ENCODE measurements at regions not wholly inside any gene's neighbourhood (a gene's known extent, or its start where the extent isn't known, plus 50 kb on each side); places are given as distances from the start of the nearest gene placed in this dataset.
"Not testable (repeated sequence)": the region's sequence is repeated elsewhere in the genome, so short reads cannot be mapped to it uniquely, and the experiment has no call there.

DNA sequence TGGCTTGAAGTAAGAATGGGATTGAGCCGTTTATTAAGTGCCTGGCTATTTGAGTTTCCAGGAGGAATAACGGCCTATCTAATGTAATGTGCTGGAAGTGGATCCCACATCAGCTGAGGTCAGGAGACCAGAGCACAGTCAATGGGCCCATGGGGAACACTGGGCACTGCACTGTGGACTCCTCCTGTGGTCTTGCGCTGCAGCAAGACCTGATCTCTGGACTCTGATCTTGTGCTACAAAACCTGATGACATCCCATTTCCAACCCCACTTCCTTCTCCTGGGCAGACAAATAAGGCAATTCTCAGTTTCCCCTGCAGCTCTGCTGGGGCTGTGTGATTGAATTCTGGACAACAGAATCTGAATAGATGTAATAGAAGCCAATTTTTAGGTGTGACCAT is 151.7 kb upstream of the ADCY2 start:
- DNase-seq = no peak

DNA sequence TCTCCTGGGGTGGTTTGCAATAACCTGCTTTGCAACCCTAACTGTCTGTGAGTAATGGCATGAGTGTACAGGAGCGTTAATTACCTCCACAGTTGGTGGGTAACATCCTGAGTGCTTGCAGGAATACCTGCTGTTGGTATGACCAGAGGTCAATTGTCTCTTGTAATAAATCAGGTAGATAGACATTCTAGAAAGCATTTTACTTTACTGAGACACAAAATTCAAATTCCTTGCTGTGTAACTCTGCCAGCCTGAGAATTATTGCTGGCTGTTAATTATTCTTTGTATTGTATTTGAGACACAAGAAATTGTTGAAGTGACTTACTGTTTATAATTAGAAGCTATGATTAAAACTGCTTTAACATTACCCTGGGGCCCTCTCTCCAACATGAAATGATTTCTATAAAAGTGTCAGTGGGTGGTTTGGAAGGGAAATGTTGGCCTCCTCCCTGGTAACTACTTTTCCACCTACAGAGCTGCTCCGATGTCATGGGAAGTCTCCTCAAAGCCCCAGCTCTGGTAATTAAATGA is 150.8 kb upstream of the ADCY2 start:
- DNase-seq = no peak

DNA sequence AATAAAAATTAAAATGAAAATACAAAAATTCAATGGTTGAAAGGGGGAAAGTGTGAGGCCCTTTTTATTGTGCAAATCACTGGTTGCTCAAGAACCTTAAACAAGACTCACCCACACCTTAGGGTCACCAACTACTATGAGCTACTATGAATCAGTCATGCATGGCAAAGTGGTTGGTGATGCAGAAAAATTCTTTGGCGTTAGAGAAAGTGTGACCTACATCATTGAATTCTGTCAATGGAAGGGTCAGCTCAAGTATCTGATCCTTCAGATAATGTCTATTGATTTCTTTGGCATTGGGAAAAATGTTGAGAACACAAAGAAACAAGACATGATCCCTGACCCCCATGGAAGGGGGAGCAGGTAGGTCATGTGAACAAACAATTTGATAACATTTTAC is 149.7 kb upstream of the ADCY2 start:
- no peak for DNase-seq

DNA sequence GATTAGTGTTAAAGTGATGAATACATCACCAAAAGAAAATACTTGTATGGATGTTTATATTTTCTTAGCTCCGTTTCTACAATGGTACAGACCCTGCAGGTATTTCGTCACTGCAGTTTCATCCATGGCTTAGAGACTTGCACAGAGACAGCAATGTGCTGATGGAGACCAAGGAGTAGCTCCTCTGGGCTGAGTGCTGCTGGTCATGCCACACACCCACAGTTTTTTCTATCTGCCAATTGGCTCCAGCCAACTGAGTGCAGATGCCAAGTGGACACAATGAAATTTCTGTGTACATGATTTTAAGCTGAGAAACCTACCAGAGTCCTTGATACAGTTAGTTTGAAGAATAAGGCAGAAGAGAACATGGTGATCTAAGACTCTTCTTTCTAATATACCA is 145.9 kb upstream of the ADCY2 start:
- DNase-seq = no peak

DNA sequence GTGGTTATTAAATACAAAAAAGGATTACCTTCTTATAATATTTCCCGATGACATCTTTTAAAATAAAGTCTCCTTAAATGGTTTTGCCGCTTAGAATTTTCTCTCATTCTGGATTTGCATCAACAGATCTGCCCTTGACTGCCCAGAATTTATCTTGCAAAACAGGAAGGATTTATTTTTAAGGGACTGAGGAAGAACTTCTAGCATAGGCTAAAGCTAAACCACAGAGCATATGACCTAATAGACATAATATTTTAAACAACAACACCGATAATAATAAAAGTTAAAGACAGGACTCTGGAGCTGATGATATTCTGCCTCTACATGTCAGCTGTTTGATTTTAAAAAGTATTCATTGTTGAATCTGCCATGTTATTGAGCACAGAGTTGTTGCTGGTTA is 145.3 kb upstream of the ADCY2 start:
- no peak for DNase-seq

DNA sequence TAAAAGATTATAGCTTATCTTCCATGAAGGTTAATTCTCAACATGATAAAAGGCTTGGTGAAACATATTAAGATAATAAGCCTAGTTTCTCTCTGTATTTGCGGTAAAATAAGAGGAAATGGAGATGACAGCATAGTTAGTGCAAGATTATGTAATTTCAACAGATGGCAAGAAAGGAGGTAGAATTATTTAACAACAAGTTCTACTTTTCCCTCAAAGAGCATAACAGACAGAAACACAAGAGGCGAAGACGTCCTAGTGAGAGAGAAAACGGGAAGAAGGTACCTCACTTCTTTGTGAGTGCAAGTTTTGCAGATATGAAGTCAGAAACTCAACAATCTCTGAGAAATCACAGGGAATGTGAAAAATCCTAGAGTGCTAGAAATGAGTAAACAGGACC is 144.8 kb upstream of the ADCY2 start:
- no peak for DNase-seq

DNA sequence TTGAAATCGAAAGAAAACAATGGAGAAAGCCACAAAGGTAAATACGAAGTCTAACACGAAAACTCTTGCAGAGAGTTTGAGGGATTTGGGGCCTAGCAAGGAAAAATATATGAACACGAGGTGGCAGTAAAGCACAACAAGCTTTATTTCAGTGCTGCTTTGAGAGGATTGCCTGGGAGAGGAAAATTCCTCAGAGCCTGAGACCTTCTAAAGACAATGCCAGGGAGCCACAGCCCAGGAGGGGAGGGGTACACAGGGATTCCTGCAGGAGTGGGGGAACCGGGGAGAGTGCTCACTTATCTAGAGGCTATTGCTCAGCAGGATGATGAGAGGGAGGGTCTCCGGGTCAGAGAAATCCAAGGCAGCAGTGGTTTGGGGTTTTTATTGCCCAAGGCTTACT is 134.9 kb upstream of the ADCY2 start:
- DNase-seq = no peak

DNA sequence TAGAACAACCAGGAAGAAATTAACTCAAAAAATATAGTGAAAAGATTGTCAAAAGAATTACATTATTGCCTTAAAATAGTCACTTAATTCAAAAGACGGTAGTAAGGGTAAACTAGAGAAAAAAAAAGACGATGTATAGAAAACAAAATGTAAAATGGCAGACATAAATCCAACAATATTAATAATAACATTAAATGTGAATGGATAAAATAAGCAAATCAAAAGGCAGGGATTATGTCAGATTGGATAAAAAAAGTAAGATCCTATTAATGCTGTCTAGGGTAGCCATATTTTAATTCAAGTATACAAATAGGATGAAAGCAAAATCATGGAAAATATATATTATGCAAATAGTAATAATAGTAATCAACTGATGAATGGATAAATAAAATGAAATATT is 134.0 kb upstream of the ADCY2 start:
- no peak for DNase-seq

DNA sequence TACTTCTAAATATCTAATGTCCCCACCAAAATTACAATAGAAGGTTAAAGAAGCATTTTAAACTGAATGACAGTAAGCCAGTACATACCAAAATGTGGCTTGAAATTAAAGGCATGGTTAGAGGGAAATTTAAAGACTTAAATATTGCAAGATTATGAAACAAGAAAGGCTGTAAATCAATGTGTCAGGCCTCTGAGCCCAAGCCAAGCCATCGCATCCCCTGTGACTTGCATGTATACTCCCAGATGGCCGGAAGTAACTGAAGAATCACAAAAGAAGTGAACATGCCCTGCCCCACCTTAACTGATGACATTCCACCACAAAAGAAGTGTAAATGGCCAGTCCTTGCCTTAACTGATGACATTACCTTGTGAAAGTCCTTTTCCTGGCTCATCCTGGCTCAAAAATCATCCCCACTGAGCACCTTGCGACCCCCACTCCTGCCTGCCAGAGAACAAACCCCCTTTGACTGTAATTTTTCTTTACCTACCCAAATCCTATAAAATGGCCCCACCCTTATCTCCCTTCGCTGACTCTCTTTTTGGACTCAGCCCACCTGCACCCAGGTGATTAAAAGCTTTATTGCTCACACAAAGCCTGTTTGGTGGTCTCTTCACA is 132.4 kb upstream of the ADCY2 start:
- DNase-seq = not testable (repeated sequence)

DNA sequence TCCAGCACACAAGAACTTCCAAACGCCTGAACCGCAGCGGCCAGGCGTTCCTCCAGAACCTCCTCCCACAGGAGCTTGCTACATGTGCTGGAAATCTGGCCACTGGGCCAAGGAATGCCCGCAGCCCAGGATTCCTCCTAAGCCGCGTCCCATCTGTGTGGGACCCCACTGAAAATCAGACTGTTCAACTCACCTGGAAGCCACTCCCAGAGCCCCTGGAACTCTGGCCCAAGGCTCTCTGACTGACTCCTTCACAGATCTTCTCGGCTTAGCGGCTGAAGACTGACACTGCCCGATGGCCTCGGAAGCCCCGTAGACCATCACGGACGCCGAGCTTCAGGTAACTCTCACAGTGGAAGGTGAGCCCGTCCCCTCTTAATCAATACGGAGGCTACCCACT is 130.2 kb upstream of the ADCY2 start:
- DNase-seq = not testable (repeated sequence)

DNA sequence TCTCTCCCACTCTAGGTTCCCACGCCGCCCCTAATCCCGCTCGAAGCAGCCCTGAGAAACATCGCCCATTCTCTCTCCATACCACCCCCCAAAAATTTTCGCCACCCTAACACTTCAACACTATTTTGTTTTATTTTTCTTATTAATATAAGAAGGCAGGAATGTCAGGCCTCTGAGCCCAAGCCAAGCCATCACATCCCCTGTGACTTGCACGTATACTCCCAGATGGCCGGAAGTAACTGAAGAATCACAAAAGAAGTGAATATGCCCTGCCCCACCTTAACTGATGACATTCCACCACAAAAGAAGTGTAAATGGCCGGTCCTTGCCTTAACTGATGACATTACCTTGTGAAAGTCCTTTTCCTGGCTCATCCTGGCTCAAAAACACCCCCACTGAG is 127.2 kb upstream of the ADCY2 start:
- not testable (repeated sequence) for DNase-seq

DNA sequence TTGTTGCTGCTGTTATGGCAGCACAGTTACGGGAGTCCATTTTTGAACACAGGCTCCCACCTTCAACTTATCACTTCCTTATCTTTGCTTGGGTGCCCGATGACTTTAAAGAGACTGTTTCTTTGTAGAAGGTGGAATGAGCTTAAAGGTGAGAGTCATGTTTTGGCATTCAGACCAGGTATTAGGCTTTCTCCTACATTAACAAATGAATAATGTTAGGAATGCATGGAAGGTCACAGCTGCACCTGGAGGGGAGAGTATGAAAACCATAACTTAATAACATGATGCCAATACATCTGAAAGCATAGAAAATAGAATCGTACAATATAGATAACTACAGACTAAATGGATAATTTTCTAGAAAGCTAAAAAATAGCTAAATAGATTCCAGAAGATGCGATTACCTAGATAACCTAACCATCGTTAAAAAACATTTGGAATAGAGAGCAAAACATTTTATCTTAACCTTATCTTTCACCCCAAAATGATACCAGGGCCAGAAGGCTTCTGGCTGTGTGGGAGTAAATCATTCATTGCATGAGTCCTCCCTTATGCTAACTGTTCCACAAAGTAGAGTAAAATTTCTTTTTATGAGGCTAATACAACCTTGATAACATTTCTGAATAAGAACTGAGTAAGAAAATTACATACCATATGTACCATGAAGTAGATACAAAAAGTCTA is 126.2 kb upstream of the ADCY2 start:
- no peak for DNase-seq

DNA sequence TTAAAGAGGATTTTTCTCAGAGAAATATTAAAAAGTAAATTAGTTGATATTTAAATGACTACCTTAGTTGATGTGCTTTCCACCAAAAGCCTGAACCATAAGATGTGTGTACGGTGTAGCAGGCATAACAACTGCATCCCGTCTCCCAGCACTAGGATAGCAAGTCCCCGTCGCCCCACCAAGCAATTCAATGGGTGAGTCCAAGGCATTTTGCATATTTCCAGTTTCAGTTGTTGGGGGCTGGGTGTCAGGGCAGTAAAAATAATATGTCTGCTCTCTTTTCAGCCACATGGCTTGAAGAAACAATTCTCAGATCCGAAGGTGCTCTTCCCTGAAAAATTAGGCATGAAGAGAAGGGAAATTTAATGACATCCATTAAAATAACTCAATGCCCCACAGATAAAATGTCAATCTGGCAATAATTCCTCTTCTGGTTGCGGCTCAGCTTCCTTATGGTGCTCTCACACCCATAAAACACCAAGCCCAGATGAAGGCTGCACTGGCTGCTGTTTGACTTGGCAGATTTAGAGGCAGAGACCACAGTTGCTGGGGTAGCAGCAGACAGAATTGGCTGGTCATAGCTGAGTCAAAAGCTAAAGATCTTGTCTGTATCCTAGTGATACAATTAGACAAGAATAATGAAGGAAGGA is 124.4 kb upstream of the ADCY2 start:
- no peak for DNase-seq

DNA sequence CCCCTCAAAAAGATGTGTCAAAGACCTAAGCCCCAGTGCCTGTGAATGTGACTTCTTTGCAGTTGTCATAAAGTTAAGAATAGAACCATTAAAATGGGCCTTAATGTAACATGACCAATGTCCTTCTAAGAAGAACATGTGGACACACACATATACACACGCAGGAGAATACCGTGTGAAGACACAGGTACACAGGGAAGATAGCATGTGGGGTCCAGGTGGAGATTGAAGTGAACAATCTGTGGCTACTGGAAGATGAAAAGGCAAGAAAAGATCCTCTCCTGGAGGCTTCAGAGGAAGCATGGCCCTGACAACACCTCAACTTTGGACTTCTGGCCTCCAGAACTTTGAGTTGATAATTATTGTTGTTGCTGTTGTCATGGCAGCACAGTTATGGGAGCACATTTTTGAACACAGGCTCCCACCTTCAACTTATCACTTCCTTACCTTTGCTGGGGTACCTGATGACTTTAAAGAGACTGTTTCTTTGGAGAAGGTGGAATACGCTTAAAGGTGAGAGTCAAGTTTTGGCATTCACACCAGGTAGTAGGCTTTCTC is 123.5 kb upstream of the ADCY2 start:
- no peak for DNase-seq

DNA sequence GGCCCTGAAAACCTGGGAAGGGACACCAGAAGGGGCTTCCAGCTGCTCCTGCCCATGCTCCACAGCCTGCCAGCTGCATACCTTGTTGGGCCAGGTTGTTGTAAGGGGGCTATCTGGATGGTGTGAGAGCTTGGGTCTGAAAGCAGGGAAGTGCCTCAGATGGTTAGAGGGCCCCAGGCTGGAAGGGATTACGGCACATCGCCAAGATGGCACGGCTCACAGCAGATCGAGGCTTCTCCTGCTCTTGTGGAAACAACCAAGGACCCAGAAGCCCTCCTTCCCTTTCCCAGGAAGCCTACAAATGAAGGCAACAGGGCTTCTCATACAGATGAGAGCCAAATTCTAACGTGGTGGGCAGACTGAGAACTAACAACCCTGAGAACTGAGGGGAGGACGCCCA is 121.7 kb upstream of the ADCY2 start:
- DNase-seq = no peak

DNA sequence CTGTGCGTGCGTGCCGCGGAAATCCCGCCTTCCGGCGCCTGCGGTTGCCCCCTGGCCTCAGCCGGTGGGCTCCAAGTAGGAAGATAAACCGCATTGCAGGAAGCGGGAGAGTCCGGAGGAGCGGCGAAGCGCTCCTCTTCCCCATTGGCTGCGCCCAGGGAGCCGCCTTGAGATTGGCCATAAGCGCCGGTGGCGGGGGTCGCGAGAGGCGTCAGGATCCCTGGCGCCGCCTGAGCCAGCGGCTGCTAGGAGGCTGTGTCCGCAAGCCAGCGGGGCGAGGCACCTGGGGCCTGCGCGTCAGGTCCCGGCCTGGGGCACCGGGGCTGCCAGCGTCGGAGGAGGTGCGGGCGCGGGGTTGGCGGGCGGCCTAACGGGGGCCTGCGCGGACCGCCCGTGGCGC is 106.3 kb upstream of the ADCY2 start:
- not testable (repeated sequence) for DNase-seq

DNA sequence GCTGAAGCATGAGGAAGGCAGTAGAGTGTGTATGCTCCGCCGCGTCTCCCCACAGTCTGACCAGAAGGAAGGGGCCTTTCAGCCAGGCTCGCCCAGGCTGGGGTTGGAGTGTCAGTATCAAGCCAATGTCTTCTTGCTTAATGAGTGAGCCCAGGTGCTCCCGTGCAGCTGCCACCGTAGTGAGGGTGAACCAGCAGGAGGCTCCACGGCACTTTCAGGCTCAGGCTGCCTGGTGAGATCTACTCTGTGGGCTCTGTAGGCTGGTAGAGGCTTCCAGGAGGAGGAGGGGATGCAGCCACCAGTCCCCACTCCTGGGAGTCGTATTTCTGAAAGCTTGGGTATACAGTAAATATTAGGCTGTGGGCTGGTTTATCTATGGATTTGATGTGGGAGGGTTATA is 98.1 kb upstream of the ADCY2 start:
- not testable (repeated sequence) for DNase-seq

DNA sequence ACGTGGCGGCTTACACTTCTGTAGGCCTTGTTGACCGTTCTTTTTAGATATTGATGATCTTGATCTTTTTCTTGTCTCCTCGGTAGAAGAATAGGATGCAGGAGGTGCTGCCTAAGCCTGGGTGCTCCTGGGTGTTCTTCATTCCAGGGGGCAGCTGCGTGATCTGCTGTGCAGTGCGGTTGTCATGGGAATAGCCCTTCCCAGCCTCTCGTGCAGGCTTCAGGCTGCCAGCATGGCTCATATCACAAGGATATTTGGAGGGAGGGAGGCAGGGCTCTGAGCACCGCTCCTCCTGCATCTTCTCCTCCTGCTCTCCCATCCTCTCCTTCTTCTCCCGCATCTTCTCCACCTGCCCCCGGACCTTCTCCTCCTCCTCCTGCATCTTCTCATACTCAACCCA is 96.2 kb upstream of the ADCY2 start:
- not testable (repeated sequence) for DNase-seq

DNA sequence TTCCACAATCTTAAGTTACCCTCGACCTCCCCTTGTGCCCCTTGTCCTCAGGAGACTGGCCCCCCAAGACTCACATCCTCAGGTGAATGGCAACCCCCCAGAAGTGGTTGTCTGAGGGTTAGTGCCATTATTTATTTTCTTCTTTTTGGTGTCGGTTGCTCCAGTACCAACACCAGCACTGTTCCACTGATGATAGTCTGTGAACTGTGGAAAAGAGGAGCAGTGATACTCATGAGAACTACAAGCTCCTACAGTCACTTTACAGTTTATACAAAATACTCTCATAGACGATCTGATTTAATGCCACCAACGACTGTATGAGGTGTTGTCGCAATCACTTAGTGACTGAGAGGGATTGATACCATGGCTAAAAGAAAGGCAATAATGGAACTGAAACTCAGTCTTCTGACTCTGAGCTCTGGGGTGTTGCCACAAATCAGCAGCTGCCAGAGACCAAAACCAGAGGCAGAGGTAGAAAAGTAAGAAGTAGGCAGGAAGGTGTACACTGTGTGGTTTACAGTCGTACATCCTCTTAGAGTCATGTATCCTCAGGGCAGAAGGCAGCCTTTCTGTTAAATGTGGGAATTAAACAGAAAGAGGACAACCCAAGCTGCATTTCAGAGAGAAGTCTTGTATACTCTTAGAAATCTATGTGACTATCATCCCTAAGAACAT is 90.8 kb upstream of the ADCY2 start:
- not testable (repeated sequence) for DNase-seq

DNA sequence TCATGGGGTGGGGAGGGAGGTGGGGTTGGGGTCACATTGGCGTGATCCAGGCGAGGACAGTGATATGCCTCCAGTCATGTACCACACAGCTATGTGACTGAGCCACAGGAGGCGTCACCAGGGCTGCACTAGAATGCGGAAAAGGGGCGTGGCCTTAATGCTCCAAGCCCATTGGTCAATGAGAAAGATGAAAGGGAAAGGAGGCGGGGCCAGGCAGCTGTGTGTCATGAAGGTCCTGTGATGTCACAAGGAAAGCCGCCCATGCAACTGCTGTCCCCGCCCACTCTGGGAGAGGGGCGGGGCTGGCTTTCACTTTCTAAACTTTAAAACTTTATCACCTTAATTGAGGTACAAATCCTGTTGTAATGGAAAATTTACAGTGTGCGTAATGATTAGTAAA is 89.4 kb upstream of the ADCY2 start:
- not testable (repeated sequence) for DNase-seq

DNA sequence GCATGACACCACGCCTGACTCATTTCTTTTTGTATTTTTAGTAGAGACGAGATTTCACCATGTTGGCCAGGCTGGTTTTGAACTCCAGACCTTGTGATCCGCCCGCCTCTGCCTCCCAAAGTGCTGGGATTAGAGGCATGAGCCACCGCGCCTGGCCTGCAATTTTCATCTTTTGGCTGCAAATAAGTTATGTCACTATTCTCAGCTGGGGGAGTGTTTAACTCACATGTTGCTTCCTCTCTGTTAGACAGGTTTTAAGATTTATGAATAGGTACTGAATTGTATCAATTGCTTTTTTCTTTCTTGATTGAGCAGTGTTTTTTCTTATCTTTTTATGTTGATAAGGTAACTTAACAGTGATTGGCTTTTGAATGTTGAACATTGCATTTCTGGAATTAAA is 88.2 kb upstream of the ADCY2 start:
- DNase-seq = not testable (repeated sequence)

DNA sequence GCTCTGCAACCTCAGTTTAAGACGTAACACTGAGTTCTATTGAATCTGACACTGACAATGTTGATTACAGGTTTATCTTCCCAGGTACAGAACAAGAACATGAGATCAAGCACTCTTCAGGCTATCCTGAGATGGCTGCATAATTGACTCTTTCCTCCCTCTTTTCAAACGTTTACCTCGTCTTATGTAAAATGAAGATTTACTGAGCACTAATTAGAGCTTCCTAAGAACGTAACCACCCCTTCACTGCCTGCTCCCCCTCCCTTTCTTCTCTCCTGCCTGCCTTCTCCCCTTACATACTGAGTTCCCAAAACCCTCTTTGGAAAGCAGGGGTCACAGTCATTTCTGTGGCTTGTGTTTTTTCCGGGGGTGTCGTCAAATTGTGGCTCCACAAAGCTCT is 86.2 kb upstream of the ADCY2 start:
- DNase-seq = not testable (repeated sequence)

DNA sequence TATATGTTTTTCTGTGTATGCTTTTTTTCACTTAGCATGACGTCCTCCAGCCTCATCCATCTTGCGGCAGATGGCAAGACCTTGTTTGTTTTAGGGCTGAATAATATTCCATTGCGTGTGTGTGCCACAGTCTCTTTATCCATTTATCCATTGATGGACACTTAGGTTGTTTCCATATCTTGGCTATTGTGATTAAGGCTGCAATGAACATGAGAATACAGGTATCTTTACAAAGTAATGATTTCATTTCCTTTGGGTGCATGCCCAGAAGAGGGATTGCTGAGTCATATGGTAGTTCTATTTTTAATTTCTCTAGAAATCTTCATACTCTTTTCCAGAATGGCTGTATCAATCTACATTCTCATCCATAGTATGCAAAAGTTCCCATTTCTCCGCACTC is 85.3 kb upstream of the ADCY2 start:
- not testable (repeated sequence) for DNase-seq
